ENCODE measurements at regions not wholly inside any gene's neighbourhood (a gene's known extent, or its start where the extent isn't known, plus 50 kb on each side); places are given as distances from the start of the nearest gene placed in this dataset.

DNA sequence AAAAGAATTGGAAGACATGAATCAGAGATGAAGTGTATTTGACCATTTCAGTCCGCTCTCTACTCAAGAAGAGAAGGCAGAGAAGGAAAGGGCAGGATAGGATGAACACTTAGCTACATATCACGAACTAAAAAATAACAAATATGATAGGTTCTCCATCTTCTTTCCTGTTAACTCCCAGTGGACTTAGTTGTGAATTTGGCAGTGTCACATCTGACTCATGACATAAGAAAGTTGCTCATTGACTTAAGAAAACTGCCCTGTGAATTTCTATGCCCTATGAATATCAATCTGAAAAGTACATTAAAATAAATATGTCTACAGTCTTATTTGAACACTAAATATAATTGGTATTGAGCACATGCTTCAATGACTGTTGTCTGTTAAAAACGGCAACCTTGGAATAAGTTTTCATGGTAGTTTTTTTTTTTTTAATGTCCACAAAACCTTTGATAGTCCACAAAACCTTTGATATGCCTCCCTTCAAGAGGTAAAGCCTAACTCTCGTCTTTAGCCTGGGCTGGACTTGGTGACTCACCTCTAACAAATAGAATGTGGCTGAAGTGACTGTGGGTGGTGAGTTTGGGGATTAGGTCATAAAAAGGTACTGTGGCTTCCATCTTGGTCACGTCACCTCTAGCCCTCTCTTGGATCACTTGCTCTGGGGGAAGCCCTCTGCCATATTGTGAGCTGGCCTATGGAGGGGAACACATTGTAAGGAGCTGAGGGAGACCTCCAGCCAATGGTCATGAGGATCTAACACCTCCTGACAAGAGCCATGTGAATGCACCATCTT, 184.7 kb upstream of the S100G start:
- CTCF ChIA-PET = no interaction called here
- POLR2A ChIA-PET = no interaction called here
- no peak for DNase-seq (ENCODE audit: low read depth, low spot score)
- H3K4me3 ChIP-seq (ENCODE audit: low read depth, low read length) = no peak overlapping the region
- TF ChIP-seq, protein P1, sequence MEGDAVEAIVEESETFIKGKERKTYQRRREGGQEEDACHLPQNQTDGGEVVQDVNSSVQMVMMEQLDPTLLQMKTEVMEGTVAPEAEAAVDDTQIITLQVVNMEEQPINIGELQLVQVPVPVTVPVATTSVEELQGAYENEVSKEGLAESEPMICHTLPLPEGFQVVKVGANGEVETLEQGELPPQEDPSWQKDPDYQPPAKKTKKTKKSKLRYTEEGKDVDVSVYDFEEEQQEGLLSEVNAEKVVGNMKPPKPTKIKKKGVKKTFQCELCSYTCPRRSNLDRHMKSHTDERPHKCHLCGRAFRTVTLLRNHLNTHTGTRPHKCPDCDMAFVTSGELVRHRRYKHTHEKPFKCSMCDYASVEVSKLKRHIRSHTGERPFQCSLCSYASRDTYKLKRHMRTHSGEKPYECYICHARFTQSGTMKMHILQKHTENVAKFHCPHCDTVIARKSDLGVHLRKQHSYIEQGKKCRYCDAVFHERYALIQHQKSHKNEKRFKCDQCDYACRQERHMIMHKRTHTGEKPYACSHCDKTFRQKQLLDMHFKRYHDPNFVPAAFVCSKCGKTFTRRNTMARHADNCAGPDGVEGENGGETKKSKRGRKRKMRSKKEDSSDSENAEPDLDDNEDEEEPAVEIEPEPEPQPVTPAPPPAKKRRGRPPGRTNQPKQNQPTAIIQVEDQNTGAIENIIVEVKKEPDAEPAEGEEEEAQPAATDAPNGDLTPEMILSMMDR (IDR thresholded peaks at IDR 0.05; ENCODE audit: insufficient read depth, low read length, missing control alignments) = no peak

DNA sequence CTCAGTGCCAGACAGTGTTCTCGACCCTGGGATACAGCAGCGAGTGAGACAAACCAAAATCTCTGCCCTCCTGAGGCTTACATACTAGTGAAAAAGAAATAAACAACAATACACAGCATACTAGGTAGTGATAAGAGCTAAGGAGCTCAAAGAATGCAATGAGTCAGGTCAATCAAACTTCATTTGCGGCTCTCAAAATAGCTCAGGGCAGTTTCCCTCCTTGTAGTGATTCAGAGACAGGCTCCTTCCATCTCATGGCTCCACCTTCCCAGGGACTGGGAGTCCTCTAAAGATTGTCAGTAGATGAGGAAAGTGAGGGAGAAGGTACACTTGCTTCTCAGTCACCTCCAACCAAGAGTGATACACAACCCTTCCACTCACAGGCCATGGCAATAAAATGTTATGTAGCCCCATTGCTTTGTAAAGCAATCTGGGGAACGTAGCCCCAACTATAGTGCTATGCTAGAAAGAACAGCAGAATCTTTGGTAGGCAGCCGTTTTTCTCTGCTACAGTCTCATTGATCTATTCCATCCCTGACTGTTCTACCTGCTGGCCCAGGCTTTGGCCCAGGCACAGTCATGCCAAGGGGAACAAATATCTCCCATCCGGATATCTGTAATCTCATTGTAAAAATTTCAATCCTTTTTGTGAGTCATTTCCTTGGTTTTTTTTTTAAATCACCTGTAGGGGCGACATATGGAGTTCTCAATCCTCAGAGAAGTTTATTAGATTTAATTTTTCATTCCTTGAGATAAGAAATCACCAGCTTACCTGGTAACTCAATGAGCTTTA, 183.1 kb upstream of the S100G start:
- no peak overlapping the region for H3K4me3 ChIP-seq (ENCODE audit: low read depth, low read length)
- TF ChIP-seq, protein P1 (IDR thresholded peaks at IDR 0.05; ENCODE audit: insufficient read depth, low read length, missing control alignments) = no peak
- CTCF ChIA-PET = interaction anchor here (0.9 to 1.5 kb wide), 3 partner anchors 15 to 344 kb away, joined by 3 read pairs; no protein-coding TSS in a partner anchor
- POLR2A ChIA-PET = no interaction called here
- no peak for DNase-seq (ENCODE audit: low read depth, low spot score)

DNA sequence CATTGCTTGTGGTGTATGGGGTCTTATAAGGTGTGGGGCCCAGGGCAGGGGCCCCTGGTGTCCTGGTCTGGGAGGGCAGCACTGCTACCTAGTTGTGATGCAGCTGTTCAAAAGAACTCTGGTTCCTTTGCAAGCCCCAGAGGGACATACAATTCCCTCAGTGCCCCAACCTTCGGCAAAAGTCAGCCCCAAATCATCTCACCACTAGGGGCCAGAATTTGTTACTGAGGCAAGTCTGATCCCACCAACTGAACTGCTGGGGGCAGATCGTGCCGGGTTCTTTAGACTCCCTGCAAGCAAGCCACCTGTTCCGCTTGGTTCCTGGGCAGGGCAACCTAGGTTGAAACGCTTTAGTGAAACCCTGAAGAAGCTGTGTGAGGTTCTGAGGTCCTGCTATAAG, 180.1 kb upstream of the S100G start:
- ChIA-PET CTCF (interaction anchor here (0.8 kb wide), 1 partner anchor 8 kb away, joined by 3 read pairs; no protein-coding TSS in a partner anchor), POLR2A (no interaction called here)
- H3K4me3 ChIP-seq (ENCODE audit: low read depth, low read length) = no peak overlapping the region
- TF ChIP-seq, protein P1 (IDR thresholded peaks at IDR 0.05; ENCODE audit: insufficient read depth, low read length, missing control alignments) = no peak
- DNase-seq (ENCODE audit: low read depth, low spot score) = no peak

DNA sequence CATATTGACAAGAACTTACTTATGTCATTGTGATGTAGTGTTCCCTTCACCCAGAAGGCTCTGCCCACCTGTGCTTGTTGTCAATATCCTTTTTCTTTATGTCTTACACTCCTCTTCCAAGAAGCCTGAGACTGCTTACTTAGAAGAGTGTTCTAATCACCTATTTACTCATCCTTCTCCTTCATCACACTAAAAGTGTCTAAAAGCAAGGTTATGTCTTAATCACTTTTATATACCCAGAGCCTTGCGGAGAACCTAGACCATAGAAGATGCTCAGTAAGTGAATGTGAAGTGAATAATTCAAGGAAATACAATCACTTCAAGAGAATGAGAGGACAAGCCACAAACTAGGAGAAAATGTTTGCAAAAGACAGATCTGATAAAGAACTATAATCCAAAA, 177.6 kb upstream of the S100G start:
- CTCF ChIA-PET = interaction anchor here (1.1 to 1.4 kb wide), 2 partner anchors 21 to 28 kb away, joined by 3 to 6 read pairs; no protein-coding TSS in a partner anchor
- TF ChIP-seq, protein P1 (IDR thresholded peaks at IDR 0.05; ENCODE audit: insufficient read depth, low read length, missing control alignments) = no peak

DNA sequence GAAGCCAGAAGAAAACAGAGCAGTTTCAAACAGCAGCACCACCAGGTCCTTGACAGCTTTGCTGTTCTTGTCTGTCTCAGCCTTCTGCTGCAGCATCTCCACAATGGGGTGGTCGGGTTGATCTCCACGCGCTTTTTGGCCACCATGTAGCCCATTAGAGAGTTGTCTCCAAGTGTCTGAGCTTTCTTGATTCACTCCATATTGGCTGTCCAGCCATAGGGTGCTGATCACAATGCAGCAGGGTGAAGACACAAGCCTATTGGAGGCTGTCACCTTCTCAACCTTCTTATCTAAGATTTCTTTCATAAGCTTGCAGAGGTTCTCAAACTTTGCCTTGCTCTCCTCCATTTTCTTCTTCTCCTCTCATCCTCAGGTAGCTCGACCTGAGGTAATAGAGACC, 175.4 kb upstream of the S100G start:
- POLR2A ChIA-PET = no interaction called here
- no peak for DNase-seq (ENCODE audit: low read depth, low spot score)
- H3K4me3 ChIP-seq (ENCODE audit: low read depth, low read length) = no peak overlapping the region

More for the DNA sequence above, 177.6 kb upstream of the S100G start:
- no peak overlapping the region for H3K4me3 ChIP-seq (ENCODE audit: low read depth, low read length)
- DNase-seq (ENCODE audit: low read depth, low spot score) = no peak
- POLR2A ChIA-PET = no interaction called here

More for the DNA sequence above, 175.4 kb upstream of the S100G start:
- CTCF ChIA-PET = no interaction called here
- TF ChIP-seq, protein P1 (IDR thresholded peaks at IDR 0.05; ENCODE audit: insufficient read depth, low read length, missing control alignments) = no peak

Data from AG04449 (cell line).